GM18505 (cell line): ENCODE measurements at regions not wholly inside any gene's neighbourhood (a gene's known extent, or its start where the extent isn't known, plus 50 kb on each side); places are given as distances from the start of the nearest gene placed in this dataset.
"Not testable (repeated sequence)": the region's sequence is repeated elsewhere in the genome, so short reads cannot be mapped to it uniquely, and the experiment has no call there.

Source experiments
- ATAC-seq: cut with Tn5 transposase; IDR thresholded peaks from one replicate; pipeline ENCODE4 v1.9.1; 2021; ENCODE audit not compliant: unreplicated experiment
- POLR2A ChIP-seq: IDR thresholded peaks from 4 replicates; pipeline ENCODE4 v1.6.1; 2011; ENCODE audit warnings: borderline replicate concordance; ENCODE audit not compliant: insufficient read depth, insufficient read length; ENCODE audit errors: extremely low read depth

DNA sequence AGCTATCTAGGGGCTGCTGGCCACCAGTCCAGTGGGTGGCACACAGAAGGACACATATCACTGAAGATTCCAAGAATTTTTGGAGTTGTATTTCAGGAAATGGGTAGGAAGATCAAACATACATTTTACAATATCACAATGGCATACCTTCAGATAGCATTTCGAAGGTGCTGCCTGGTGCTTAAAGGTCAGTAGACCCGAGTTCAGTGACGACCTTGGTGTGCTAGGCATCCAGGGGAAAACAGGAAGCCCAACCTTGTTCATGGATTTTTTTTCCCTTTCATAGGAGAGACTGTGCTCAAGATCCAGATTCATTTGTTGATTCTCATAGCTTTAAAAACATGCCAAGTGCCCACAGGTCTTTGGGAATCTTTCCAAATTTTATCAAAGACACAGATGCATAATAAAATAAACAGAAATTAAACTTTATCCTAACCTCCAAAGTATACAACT is 51.0 kb upstream of the RCBTB2 start:
- ATAC-seq, result no peak
- TF ChIP-seq POLR2A, result no peak

DNA sequence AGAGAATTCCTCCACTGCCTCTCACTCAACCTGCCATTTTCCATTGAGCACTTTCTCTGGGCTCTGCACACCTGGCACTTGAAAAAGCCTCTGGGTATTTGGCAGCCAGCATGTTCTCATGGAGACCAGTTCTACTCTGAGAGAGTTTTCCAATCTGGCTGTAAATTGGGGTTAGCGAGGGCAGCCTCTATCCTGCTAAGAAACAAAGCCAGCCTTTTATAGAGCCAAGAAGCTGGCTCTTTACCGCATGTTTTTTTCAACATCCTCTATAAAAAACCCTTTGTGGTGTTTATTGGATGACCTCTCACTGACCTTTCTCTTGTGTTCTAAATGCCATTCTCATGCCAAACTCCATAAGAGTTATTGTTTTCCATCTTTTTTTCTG is 52.6 kb upstream of the RCBTB2 start:
- ATAC-seq, result no peak
- TF ChIP-seq POLR2A, result peak; percentile 19

DNA sequence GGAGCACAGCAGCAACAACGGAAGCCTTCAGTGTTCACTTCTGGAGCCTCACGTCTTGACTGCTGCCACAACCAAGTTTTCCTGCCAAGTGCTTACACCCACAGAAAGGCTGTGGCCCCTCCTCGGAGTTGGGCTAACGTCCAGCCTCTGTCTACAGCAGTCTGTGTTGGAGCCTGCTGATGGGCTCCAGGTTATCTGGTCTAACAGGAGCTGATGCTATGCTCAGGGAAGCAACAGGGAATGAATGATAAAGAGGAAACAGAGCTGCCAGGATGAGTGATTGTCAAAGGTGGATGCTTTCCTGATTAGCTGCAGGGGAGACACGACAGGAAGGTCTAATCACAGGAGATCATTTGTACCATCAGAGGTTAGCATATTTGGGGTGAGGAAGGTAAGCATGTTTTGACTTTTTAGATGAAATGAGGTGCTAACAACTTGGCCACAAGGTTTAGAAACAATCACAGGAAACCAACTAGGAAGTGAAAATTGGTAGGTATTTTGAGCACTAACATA is 53.8 kb upstream of the RCBTB2 start:
- ATAC-seq, result no peak
- TF ChIP-seq POLR2A, result no peak

DNA sequence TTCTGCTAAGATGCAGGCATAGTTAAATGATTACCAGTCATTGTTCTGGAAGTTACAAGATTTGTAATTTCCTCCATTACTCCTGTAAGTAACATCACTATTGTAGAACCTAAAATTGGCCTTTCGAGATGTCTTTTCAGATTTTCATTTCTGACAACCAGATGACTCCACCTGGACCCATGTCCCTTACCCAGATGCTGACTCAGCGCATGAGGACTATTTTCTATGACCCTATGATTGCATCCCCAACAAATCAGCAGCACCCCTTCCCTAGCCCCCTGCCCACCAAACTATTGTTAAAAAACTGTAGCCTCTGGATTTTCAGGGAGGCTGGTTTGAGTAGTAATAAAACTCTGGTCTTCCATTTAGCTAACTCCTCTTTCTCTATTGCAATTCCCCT is 55.2 kb upstream of the RCBTB2 start:
- ATAC-seq, result no peak
- TF ChIP-seq POLR2A, result no peak

DNA sequence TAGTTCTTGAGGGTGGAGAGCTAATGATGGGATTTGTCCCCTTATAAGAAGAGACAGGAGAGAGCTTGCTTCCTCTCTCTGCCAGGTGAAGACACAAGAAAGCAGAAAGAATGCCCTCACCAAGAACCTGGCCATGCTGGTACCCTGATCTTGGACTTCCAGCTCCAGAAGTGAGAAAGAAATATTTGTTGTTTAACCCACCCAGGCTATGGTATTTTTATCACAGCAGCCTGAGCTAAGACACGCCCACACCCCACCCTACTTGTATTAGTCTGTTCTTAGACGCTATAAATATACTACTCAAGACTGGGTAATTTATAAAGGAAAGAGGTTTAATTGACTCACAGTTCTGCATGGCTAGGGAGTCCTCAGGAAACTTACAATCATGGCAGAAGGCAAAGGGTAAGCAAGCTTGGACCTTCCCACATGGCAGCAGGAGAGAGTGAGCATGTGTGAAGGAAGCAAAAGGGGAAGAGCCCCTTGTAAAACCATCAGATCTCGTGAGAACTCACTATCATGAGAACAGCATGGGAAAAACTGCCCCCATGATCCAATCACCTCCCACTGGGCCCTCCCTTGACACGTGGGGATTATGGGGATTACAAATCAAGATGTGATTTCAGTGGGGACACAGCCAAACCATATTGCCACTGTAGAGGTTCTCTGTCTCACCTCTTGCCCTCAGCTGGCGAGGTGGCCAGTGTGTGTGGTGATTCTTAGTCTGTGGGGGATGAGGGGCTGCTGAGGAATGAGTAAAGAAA is 57.4 kb upstream of the RCBTB2 start:
- ATAC-seq, result no peak
- no peak for TF ChIP-seq POLR2A

DNA sequence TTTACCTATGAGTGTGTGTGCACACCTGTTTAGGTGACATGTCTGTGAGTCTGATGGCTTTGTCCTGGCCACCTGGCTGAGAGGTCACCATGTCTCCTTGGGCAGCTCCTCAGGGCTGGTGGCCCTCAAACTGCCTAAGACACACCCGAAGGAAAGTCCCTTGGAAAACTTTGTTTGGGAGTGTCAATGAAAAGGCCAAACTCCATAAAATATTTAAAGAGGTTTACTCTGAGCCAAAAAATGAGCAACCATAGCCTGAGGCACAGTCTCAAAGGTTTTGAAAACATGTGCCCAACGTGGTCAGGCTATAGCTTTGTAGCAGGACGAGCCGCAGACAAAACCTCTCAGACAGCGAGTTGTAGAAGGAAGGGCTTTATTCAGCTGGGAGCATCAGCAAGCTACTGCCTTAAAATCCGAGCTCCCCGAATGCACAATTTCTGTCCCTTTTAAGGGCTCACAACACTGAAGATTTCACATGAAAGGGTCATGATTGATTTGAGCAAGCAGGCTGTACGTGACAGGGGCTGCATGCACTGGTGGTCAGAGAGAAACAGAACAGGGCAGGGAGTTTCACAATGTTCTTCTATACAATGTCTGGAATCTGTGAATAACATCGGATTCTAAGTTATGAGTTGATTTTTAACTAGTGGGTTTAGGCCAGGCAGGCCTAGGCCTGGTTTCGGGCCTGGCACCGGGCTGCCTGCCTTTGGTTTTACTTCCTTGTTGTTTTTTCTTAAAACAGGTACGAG is 58.4 kb upstream of the RCBTB2 start:
- ATAC-seq, result not testable (repeated sequence)

DNA sequence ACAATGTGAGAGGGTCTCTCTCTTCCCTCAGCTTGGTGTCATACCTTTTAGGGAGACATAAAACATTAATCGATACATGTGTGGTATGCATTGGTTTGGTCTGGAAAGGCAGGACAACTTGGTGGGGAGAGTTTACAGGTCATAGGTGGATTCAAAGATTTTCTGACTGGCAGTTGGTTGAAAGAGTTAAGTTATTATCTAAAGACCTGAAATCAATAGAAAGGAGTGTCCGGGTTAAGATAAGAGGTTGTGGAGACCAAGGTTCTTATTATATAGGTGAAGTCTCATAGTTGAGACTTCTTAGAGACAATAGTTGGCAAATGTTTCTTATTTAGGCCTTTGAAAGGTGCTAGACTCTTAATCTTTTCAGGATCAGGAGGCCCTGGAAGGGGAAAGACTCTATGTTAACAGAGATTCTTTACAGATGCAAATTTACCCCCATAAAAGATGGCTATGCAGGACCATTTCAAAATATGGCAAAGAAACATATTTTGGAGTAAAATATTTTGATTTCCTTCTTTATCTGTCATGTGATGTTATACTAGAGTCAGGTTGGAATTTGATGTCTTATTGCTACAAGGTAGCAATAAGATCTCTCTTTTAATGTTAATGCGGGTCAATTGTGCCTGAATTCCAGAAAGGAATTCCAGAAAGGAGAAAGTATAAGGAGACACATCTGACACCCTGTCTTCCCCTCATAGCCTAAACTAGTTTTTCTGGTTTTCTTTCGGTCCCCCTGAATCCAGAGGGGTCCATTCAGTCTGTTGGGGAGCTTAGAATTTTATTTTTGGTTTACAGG is 59.2 kb upstream of the RCBTB2 start:
- no peak for TF ChIP-seq POLR2A
- ATAC-seq, result no peak

GRCh38 chr13:48592688-48593049 is 59.8 kb upstream of the RCBTB2 start:
- ATAC-seq, result no peak

DNA sequence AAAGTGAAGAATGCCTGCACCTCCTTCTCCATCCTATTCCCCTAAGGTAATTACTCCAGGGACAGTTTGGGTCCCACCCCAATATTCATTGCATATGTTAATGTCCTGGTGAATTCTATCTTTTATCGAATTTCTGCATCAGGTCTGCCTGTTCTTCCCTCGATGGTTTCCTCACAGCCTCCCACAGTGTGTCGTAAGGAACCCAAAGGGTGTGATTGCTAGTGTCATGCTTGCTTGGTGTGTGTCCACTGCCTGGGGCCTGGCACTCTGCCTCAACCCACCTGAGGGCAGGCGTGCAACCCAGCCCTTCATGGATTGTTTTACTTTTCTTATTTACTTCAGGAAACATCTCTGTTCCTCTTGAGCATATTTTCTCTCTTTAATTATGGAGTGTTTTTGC is 60.2 kb upstream of the CYSLTR2 start:
- no peak for TF ChIP-seq POLR2A
- ATAC-seq, result no peak

More at GRCh38 chr13:48592688-48593049, 59.8 kb upstream of the RCBTB2 start:
- TF ChIP-seq POLR2A, result no peak

DNA sequence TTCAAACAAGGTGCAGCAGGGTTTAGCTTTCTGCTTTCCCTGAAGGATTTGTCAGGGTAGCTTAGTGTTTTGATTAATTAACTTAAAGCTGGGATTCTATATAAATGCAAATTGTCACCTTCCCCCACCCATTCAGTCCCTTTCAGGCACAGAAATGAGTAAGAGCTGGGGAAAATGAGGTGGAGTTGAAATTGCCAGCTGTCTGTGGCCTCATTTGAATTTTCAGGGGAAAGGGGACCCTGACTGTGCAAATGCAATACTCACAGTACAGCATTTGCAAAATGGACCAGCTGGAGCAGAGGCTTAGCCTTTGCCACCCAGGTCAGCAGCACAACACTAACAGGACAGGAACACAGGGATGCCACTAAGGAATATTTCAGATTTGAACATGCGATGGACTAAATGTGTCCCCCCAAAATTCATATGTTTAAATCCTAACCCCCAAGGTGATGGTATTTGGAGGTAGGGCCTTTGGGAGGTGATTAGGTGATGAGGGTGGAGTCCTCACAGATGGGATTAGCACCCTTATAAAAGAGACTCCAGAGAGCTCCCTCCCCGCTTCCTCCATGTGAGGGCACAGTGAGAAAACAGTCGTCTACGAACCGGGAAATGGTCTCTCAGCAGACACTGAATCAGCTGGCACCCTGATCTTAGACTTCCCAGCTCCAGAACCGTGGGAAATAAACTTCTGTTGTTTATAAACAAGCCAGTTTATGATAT is 59.5 kb upstream of the CYSLTR2 start:
- ATAC-seq, result no peak
- TF ChIP-seq POLR2A, result peak; percentile 20

DNA sequence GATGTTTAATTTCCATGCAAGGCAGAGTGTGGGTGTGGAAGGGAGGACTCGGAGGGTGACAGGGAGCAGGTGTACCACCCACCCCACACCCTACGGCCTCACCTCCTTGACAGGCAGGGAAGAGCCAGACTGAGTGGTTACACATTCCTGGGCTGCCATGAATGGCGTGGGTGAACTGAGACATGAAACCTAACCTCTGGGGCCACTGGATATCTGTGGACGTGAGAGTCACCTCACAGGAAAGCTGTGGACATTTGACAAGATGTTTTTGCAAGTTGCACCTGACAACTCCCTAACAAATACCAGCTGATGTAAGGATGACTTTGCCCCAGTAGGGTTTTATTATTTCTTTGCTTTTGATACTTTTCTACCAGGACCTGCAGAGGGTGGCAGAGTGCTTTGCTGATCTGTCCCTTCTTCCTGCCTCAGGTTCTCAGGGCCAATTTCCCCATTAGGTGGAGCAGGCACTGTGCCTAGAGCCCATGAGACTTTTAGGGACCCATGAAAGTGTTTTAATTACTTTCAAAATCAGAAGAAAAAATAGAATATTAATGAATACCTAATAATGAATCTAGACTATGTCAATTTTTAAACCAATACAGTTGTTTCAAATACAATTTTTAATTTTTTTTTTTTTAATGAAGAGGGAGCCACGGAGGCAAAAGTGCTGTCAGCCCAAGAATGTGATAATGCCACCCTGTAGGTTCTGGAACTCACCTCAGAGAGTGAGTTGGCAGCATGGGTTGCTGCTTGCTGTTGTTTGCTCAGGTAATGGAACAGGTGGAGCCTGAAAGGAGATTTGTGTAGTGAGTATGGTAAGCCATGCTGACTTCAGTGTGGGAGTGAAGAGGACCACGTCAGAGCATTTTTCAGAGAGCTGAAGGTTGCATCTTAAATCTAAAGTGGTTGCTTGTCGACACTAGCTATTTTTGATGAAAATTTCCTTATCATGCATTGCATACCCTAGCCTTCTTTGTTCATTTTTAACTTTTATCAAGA is 58.0 kb upstream of the CYSLTR2 start:
- no peak for TF ChIP-seq POLR2A

More for the DNA sequence above, 58.0 kb upstream of the CYSLTR2 start:
- ATAC-seq, result no peak
